ENCODE measurements at regions not wholly inside any gene's neighbourhood (a gene's known extent, or its start where the extent isn't known, plus 50 kb on each side); places are given as distances from the start of the nearest gene placed in this dataset.

GRCh38 chr12:111022386-111022785 lies 102.0 kb upstream of the MYL2 start:
- in situ Hi-C loops (cut with MboI; ENCODE audit: low sequenced_read_pairs, unreplicated experiment): no loop called here

DNA sequence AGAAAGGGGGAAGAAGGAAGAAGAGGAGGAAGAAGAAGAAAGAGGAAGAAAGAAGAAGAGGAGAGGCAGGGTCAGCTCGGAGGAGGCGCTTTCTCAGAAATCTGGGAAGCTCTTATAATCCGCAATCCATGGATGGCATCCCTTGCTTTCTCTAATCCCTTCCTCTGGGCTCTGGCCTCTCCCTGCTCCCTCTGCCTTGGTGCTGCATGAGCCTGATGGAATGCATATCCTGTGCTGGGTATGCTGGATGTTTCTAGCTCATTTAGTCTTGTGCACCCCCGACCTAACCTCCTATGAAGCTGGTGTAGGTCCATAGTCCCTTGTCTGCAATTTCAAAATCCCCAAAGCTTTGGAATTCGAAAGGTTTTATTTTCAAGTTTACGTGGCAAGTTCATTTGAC lies 94.2 kb upstream of the MYL2 start:
- no peak for DNase-seq (ENCODE audit: low spot score)
- in situ Hi-C loops (cut with MboI; ENCODE audit: low sequenced_read_pairs, unreplicated experiment): no loop called here
- TF ChIP-seq, protein P1, sequence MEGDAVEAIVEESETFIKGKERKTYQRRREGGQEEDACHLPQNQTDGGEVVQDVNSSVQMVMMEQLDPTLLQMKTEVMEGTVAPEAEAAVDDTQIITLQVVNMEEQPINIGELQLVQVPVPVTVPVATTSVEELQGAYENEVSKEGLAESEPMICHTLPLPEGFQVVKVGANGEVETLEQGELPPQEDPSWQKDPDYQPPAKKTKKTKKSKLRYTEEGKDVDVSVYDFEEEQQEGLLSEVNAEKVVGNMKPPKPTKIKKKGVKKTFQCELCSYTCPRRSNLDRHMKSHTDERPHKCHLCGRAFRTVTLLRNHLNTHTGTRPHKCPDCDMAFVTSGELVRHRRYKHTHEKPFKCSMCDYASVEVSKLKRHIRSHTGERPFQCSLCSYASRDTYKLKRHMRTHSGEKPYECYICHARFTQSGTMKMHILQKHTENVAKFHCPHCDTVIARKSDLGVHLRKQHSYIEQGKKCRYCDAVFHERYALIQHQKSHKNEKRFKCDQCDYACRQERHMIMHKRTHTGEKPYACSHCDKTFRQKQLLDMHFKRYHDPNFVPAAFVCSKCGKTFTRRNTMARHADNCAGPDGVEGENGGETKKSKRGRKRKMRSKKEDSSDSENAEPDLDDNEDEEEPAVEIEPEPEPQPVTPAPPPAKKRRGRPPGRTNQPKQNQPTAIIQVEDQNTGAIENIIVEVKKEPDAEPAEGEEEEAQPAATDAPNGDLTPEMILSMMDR (IDR thresholded peaks at IDR 0.05; ENCODE audit: borderline replicate concordance, control extremely low read depth, extremely low read depth, insufficient read depth, missing control alignments): no peak

More at GRCh38 chr12:111022386-111022785, 102.0 kb upstream of the MYL2 start:
- no peak for DNase-seq (ENCODE audit: low spot score)
- TF ChIP-seq, protein P1 (IDR thresholded peaks at IDR 0.05; ENCODE audit: borderline replicate concordance, control extremely low read depth, extremely low read depth, insufficient read depth, missing control alignments): no peak

DNA sequence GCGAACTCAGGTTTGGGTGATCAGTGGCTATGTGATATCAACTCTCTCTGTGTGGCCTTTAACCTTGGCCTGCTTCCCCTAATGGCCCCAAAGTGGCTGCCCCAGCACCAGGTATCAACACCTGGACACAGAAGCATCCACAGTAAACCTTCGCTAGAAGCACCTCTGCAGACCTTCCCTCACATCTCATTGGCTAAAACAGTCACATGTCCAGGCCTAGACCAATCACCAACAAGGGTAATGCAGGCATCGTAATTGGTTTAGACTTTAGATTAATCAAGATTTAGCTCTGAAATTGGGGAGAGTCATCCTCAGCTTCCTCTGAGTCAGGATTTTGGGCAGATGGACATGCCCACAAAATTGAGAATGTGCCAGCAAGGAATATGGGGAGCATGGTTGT lies 92.5 kb upstream of the MYL2 start:
- in situ Hi-C loops (cut with MboI; ENCODE audit: low sequenced_read_pairs, unreplicated experiment): no loop called here
- TF ChIP-seq, protein P1 (IDR thresholded peaks at IDR 0.05; ENCODE audit: borderline replicate concordance, control extremely low read depth, extremely low read depth, insufficient read depth, missing control alignments): no peak
- DNase-seq (ENCODE audit: low spot score): no peak

GRCh38 chr12:111011999-111012600 lies 91.7 kb upstream of the MYL2 start:
- in situ Hi-C loops (cut with MboI; ENCODE audit: low sequenced_read_pairs, unreplicated experiment): no loop called here
- DNase-seq (ENCODE audit: low spot score): no peak
- TF ChIP-seq, protein P1 (IDR thresholded peaks at IDR 0.05; ENCODE audit: borderline replicate concordance, control extremely low read depth, extremely low read depth, insufficient read depth, missing control alignments): no peak

DNA sequence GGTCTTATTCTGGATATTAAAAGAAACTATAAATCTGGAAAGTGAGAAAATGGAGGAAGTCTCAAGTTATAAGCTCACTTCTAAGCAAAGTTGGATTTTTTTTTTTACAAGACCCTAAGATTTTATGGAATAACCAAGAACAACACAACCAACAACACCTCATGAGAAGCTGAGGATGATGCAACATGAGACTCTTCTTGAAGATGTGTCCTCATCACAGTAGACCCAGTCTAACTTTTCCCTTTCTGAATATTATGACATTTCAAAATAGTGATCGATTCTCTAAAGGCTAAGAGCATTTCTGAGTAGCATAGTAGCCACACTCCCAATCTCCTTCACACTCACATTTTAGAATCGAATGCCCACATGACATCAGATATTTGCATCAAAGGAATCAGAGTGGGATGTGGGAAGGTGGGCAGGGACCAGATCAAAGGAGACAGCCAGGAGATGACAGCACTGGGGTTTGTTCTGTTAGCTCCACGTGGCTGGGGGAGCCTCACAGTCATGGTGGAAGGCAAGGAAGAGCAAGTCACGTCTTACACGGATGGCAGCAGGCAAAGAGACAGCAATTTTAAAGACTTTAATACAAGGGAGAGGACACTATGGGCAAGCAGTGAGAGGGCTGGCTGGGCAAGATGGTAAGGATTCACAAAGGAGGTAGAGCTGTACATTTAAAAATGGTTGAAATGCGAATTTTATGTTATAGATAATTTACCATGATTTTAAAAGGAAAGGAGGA lies 90.7 kb upstream of the MYL2 start:
- TF ChIP-seq, protein P1 (IDR thresholded peaks at IDR 0.05; ENCODE audit: borderline replicate concordance, control extremely low read depth, extremely low read depth, insufficient read depth, missing control alignments): no peak
- no peak for DNase-seq (ENCODE audit: low spot score)
- in situ Hi-C loops (cut with MboI; ENCODE audit: low sequenced_read_pairs, unreplicated experiment): no loop called here

DNA sequence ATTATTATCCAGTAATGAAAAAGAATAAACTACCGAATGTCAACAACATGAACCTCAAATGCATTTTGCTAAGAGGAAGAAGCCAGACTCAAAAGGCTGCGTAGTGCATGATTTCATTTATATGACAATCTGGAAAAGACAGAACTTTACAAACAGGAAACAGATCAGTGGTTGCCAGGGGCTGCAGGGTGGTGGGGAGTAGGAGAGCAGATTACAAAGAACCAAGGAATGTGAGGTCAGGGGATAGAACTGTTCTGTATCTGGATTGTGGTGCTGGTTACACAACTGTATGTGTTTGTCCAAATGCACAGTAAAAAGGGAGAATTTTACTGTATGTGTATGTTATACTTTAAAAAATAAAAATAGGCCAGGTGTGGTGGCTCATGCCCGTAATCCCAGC lies 89.7 kb upstream of the MYL2 start:
- in situ Hi-C loops (cut with MboI; ENCODE audit: low sequenced_read_pairs, unreplicated experiment): no loop called here
- DNase-seq (ENCODE audit: low spot score): no peak

More for the DNA sequence above, 89.7 kb upstream of the MYL2 start:
- TF ChIP-seq, protein P1 (IDR thresholded peaks at IDR 0.05; ENCODE audit: borderline replicate concordance, control extremely low read depth, extremely low read depth, insufficient read depth, missing control alignments): no peak

Measured in GM13976 (cell line).